ENCODE measurements at regions not wholly inside any gene's neighbourhood (a gene's known extent, or its start where the extent isn't known, plus 50 kb on each side); places are given as distances from the start of the nearest gene placed in this dataset.
"Not testable (repeated sequence)": the region's sequence is repeated elsewhere in the genome, so short reads cannot be mapped to it uniquely, and the experiment has no call there.

- no peak for DNase-seq (ENCODE audit: low spot score)
These were observed 232.5 kb downstream of the RFPL4B start for GRCh38 chr6:112579601-112580000.

- no peak for DNase-seq (ENCODE audit: low spot score)
These were observed 233.9 kb downstream of the RFPL4B start for GRCh38 chr6:112581015-112581414.

- no peak for DNase-seq (ENCODE audit: low spot score)
These were observed 243.2 kb downstream of the RFPL4B start for GRCh38 chr6:112590326-112590725.

- DNase-seq (ENCODE audit: low spot score), result no peak
These were observed 244.2 kb downstream of the RFPL4B start for GRCh38 chr6:112591329-112591728.

- DNase-seq (ENCODE audit: low spot score), result no peak
These were observed 245.0 kb downstream of the RFPL4B start for GRCh38 chr6:112592159-112592558.

GRCh38 chr6:112594886-112595594 is 247.9 kb downstream of the RFPL4B start:
- no peak for DNase-seq (ENCODE audit: low spot score)

- no peak for DNase-seq (ENCODE audit: low spot score)
These were observed 248.7 kb downstream of the RFPL4B start for GRCh38 chr6:112595841-112596240.

GRCh38 chr6:112597176-112597575 is 250.0 kb downstream of the RFPL4B start:
- DNase-seq (ENCODE audit: low spot score), result no peak

- no peak for DNase-seq (ENCODE audit: low spot score)
These were observed 253.0 kb downstream of the RFPL4B start for GRCh38 chr6:112600168-112600567.

- DNase-seq (ENCODE audit: low spot score), result no peak
These were observed 256.6 kb downstream of the RFPL4B start for GRCh38 chr6:112603726-112604125.

GRCh38 chr6:112606656-112607435 is 259.7 kb downstream of the RFPL4B start:
- no peak for DNase-seq (ENCODE audit: low spot score)

- not testable (repeated sequence) for DNase-seq (ENCODE audit: low spot score)
These were observed 261.8 kb downstream of the RFPL4B start for GRCh38 chr6:112608925-112609324.

GRCh38 chr6:112613410-112613809 is 266.3 kb downstream of the RFPL4B start:
- no peak for DNase-seq (ENCODE audit: low spot score)

- peak; percentile 6 for DNase-seq (ENCODE audit: low spot score)
These were observed 271.7 kb downstream of the RFPL4B start for GRCh38 chr6:112618849-112619248.

GRCh38 chr6:112620812-112621569 is 273.9 kb downstream of the RFPL4B start:
- DNase-seq (ENCODE audit: low spot score), result peak; percentile 8

- no peak for DNase-seq (ENCODE audit: low spot score)
These were observed 274.9 kb downstream of the RFPL4B start for GRCh38 chr6:112622036-112622435.

- DNase-seq (ENCODE audit: low spot score), result no peak
These were observed 279.4 kb downstream of the RFPL4B start for GRCh38 chr6:112626468-112627082.

- DNase-seq (ENCODE audit: low spot score), result no peak
These were observed 287.2 kb downstream of the RFPL4B start for GRCh38 chr6:112634376-112634775.

GRCh38 chr6:112636650-112637262 is 289.6 kb downstream of the RFPL4B start:
- DNase-seq (ENCODE audit: low spot score), result no peak

GRCh38 chr6:112639391-112639831 is 292.3 kb downstream of the RFPL4B start:
- DNase-seq (ENCODE audit: low spot score), result peak; percentile 2

- DNase-seq (ENCODE audit: low spot score), result peak; percentile 32
These were observed 293.8 kb downstream of the RFPL4B start for GRCh38 chr6:112640891-112641290.

GRCh38 chr6:112649853-112650252 is 302.7 kb downstream of the RFPL4B start:
- no peak for DNase-seq (ENCODE audit: low spot score)
